ENCODE measurements at regions not wholly inside any gene's neighbourhood (a gene's known extent, or its start where the extent isn't known, plus 50 kb on each side); places are given as distances from the start of the nearest gene placed in this dataset.

DNA sequence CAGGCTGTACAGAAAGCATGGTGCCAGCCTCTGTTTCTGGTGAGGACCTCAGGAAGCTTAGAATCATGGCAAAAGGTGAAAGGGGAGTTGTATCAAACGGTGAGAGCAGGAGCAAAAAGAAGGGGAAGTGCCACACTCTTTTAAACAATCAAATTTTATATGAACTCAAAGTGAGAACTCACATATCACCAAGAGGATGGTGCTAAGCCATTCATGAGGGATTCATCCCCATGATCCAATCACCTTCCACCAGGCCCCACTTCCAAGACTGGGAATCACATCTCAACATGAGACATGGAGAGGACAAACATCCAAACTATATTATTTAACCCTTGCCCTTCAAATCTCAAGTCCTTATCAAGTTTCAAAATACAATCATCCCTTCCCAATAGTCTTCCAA is 836.7 kb downstream of the SLITRK5 start:
- TF ChIP-seq, protein P1, sequence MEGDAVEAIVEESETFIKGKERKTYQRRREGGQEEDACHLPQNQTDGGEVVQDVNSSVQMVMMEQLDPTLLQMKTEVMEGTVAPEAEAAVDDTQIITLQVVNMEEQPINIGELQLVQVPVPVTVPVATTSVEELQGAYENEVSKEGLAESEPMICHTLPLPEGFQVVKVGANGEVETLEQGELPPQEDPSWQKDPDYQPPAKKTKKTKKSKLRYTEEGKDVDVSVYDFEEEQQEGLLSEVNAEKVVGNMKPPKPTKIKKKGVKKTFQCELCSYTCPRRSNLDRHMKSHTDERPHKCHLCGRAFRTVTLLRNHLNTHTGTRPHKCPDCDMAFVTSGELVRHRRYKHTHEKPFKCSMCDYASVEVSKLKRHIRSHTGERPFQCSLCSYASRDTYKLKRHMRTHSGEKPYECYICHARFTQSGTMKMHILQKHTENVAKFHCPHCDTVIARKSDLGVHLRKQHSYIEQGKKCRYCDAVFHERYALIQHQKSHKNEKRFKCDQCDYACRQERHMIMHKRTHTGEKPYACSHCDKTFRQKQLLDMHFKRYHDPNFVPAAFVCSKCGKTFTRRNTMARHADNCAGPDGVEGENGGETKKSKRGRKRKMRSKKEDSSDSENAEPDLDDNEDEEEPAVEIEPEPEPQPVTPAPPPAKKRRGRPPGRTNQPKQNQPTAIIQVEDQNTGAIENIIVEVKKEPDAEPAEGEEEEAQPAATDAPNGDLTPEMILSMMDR (IDR thresholded peaks at IDR 0.05): no peak
- TF ChIP-seq POLR2A (IDR thresholded peaks at IDR 0.05): no peak
